GM20000 (cell line): ENCODE measurements at regions not wholly inside any gene's neighbourhood (a gene's known extent, or its start where the extent isn't known, plus 50 kb on each side); places are given as distances from the start of the nearest gene placed in this dataset.

Experiments used
- DNase-seq: peaks from one replicate; pipeline ENCODE4 v3.0.0; 2012; ENCODE audit warnings: low spot score
- TF ChIP-seq, protein P1 (sequence below): IDR thresholded peaks from 2 replicates; pipeline ENCODE4 v1.5.1; 2012; ENCODE audit warnings: mild to moderate bottlenecking, control low read depth; ENCODE audit errors: extremely low read depth, missing control alignments

DNA sequence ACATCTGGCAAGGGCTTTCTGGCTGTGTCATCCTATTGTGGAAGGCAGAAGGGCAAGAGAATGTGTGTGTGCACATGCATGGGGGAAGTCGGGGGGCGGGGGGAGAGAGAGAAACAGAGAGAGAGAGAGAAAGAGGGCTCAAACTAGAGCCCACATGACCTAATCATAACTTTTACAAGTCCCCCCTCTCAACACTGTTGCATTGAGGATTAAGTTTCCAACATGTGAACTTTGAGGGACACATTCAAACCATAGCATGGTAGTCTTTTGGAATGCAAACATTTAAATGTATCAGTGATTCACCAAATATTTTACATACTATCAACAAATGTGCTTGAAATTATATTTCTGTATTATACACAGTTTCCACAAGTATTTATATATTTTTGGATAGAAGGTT is 655.4 kb upstream of the B3GALT2 start:
- TF ChIP-seq, protein P1, sequence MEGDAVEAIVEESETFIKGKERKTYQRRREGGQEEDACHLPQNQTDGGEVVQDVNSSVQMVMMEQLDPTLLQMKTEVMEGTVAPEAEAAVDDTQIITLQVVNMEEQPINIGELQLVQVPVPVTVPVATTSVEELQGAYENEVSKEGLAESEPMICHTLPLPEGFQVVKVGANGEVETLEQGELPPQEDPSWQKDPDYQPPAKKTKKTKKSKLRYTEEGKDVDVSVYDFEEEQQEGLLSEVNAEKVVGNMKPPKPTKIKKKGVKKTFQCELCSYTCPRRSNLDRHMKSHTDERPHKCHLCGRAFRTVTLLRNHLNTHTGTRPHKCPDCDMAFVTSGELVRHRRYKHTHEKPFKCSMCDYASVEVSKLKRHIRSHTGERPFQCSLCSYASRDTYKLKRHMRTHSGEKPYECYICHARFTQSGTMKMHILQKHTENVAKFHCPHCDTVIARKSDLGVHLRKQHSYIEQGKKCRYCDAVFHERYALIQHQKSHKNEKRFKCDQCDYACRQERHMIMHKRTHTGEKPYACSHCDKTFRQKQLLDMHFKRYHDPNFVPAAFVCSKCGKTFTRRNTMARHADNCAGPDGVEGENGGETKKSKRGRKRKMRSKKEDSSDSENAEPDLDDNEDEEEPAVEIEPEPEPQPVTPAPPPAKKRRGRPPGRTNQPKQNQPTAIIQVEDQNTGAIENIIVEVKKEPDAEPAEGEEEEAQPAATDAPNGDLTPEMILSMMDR = no peak
- no peak for DNase-seq

GRCh38 chr1:193831465-193831864 is 645.1 kb upstream of the B3GALT2 start:
- DNase-seq = no peak
- TF ChIP-seq, protein P1 = no peak

- TF ChIP-seq, protein P1 = no peak
- DNase-seq = no peak
These were observed 641.1 kb upstream of the B3GALT2 start for GRCh38 chr1:193827516-193827915.

- no peak for DNase-seq
- TF ChIP-seq, protein P1 = no peak
These were observed 633.0 kb upstream of the B3GALT2 start for GRCh38 chr1:193819376-193819775.

GRCh38 chr1:193807208-193807607 is 620.8 kb upstream of the B3GALT2 start:
- TF ChIP-seq, protein P1 = no peak
- no peak for DNase-seq

DNA sequence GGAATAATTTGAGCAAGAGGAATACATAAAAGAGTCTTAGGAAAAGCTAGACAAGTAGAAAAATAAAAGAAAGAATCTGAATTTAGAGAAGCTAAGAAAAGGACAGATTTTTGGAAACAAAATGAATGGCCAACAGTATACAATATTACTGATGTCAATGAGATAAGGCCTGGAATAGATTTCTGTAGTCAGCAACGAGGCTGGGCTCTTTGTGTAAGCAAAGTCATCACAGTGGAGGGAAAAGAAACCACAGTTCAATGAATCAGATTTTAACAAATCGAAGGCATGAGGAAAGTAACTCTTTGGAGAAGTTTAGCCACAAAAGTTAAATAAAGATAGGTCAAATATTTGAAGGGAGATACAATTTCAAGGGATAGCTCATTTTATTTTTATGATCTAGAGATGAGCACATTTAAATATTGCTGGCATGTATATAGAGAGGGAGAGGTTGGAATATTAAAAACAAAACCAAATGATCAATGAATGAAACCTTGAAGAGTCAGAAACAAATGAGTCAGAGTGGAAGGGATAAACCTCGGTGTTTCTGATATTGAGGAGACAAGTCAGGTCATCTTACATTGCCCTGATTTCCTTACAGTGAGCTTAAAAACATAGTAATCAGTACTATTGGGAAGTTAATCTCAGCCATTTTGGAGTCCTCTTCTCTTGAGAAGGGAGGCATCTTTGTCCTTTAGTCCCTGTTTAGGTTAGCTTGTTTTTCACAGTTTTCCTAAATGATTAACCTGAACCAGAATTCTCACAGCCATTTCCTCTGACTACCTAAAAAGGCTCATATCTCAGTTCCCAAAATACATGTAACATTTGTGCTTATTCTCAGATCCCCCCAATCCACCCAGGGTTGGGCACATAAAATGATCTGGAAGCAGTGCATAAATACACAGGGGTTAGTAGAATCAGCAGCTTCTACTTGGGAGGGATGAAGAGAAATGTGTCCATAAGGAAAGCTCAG is 620.0 kb upstream of the B3GALT2 start:
- no peak for DNase-seq
- TF ChIP-seq, protein P1 = no peak

DNA sequence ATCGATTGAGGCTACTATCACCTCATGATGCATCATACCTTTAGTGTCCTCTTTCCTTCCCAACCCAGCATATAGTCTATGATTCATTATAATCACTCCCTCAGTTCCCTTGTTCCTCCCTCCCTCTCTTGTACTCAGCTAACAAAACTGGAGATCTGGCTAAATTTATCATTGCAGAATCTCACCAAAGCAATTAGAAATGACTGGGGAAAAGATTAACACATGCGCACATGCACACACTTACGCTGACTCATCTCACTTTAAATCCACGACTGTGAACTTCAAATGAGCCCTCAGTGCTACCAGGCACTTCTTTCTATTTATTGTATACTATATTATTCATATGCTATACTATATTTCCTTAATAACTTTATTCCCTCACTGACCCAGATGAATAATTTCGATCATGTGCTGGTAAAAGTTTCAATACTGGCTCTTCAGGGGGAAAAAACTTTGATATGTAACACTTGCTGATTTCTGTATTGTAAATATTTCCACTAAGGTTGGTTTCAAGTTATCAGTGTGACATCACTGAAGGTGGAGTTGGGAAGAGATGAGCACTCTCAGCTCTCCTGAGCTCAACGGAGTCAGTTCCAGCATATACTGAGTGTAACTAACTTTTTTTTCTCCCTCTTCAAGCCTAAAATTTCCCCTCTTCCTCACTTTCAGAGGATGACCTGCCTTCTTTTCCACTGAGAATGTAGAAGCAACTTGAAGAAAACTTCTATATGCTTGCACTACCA is 613.7 kb upstream of the B3GALT2 start:
- TF ChIP-seq, protein P1 = no peak

More for the DNA sequence above, 613.7 kb upstream of the B3GALT2 start:
- no peak for DNase-seq
